ENCODE measurements at regions not wholly inside any gene's neighbourhood (a gene's known extent, or its start where the extent isn't known, plus 50 kb on each side); places are given as distances from the start of the nearest gene placed in this dataset.

DNA sequence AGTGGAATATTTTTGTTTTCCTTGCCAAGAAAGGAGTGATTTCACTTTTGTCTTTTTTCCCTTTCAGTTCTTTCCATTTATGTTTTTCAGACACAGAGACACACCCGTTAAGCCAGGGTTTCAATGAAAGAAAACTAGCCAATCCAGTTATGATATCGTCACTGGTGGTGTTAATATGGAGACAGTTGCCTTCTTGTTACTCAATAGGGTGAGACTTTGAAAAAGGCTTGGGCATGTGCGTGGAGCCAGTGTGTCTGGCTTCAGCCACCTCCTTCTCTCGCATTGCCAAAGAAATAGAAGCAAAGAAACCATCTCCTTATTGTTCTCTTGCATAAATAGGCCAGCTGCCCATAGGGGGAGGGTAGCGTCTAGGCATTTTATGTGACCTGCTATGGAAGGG is 84.1 kb upstream of the DLX6 start:
- H3K36me3 ChIP-seq (replicated peaks in 1 of 2; ENCODE audit: control insufficient read depth in 1 of 2, insufficient read depth in 2 of 2, low read length in 2 of 2): no peaks in the 10 kb centered on the region
- TF ChIP-seq ZNF670 (CRISPR knock-in tag; IDR thresholded peaks at IDR 0.05; ENCODE audit: borderline replicate concordance) (no peak), JUND (CRISPR knock-in tag; IDR thresholded peaks at IDR 0.05) (no peak), ZBTB7B (CRISPR knock-in tag; IDR thresholded peaks at IDR 0.05) (no peak), RFXANK (CRISPR knock-in tag; IDR thresholded peaks at IDR 0.05) (no peak), PAF1 (CRISPR knock-in tag; IDR thresholded peaks at IDR 0.05) (no peak), ISX (CRISPR knock-in tag; conservative IDR thresholded peaks at IDR 0.05) (no peak), ZNF296 (CRISPR knock-in tag; conservative IDR thresholded peaks at IDR 0.05) (no peak), SIN3B (IDR thresholded peaks at IDR 0.05; ENCODE audit: low read length) (no peak)
- TF ChIP-seq, protein P1, sequence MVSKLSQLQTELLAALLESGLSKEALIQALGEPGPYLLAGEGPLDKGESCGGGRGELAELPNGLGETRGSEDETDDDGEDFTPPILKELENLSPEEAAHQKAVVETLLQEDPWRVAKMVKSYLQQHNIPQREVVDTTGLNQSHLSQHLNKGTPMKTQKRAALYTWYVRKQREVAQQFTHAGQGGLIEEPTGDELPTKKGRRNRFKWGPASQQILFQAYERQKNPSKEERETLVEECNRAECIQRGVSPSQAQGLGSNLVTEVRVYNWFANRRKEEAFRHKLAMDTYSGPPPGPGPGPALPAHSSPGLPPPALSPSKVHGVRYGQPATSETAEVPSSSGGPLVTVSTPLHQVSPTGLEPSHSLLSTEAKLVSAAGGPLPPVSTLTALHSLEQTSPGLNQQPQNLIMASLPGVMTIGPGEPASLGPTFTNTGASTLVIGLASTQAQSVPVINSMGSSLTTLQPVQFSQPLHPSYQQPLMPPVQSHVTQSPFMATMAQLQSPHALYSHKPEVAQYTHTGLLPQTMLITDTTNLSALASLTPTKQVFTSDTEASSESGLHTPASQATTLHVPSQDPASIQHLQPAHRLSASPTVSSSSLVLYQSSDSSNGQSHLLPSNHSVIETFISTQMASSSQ (IDR thresholded peaks at IDR 0.05; ENCODE audit: low read depth): no peak
- TF ChIP-seq, protein P1 (CRISPR knock-in tag; IDR thresholded peaks at IDR 0.05; ENCODE audit: borderline replicate concordance): no peak
- TF ChIP-seq, protein P2, sequence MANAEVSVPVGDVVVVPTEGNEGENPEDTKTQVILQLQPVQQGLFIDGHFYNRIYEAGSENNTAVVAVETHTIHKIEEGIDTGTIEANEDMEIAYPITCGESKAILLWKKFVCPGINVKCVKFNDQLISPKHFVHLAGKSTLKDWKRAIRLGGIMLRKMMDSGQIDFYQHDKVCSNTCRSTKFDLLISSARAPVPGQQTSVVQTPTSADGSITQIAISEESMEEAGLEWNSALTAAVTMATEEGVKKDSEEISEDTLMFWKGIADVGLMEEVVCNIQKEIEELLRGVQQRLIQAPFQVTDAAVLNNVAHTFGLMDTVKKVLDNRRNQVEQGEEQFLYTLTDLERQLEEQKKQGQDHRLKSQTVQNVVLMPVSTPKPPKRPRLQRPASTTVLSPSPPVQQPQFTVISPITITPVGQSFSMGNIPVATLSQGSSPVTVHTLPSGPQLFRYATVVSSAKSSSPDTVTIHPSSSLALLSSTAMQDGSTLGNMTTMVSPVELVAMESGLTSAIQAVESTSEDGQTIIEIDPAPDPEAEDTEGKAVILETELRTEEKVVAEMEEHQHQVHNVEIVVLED (CRISPR knock-in tag; IDR thresholded peaks at IDR 0.05; ENCODE audit: borderline replicate concordance): no peak
- TF ChIP-seq, protein P3, sequence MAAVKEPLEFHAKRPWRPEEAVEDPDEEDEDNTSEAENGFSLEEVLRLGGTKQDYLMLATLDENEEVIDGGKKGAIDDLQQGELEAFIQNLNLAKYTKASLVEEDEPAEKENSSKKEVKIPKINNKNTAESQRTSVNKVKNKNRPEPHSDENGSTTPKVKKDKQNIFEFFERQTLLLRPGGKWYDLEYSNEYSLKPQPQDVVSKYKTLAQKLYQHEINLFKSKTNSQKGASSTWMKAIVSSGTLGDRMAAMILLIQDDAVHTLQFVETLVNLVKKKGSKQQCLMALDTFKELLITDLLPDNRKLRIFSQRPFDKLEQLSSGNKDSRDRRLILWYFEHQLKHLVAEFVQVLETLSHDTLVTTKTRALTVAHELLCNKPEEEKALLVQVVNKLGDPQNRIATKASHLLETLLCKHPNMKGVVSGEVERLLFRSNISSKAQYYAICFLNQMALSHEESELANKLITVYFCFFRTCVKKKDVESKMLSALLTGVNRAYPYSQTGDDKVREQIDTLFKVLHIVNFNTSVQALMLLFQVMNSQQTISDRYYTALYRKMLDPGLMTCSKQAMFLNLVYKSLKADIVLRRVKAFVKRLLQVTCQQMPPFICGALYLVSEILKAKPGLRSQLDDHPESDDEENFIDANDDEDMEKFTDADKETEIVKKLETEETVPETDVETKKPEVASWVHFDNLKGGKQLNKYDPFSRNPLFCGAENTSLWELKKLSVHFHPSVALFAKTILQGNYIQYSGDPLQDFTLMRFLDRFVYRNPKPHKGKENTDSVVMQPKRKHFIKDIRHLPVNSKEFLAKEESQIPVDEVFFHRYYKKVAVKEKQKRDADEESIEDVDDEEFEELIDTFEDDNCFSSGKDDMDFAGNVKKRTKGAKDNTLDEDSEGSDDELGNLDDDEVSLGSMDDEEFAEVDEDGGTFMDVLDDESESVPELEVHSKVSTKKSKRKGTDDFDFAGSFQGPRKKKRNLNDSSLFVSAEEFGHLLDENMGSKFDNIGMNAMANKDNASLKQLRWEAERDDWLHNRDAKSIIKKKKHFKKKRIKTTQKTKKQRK (IDR thresholded peaks at IDR 0.05; ENCODE audit: low read length): no peak
- intact Hi-C loops (cut with micrococcal nuclease; ENCODE audit: unreplicated experiment): no loop called here

More for the DNA sequence above, 84.1 kb upstream of the DLX6 start:
- Histone ChIP-seq H3K27ac (ENCODE audit: extremely low read length, insufficient read depth, low read length) (no peak overlapping the region), H3K27me3 (ENCODE audit: control insufficient read depth in 1 of 2, insufficient read depth in 2 of 2, low read length in 2 of 2) (no peaks in the 10 kb centered on the region), H3K9me3 (ENCODE audit: low read length) (no peaks in the 10 kb centered on the region), H3K4me2 (ENCODE audit: low read depth, low read length) (no peak overlapping the region), H4K20me1 (ENCODE audit: insufficient read depth, low read length) (no peaks in the 10 kb centered on the region), H3K4me3 (replicated peaks in 1 of 3; ENCODE audit: insufficient read depth in 1 of 3, low read depth in 2 of 3, low read length in 3 of 3) (no peak overlapping the region), H3K79me2 (ENCODE audit: insufficient read depth, low read length) (no peaks in the 10 kb centered on the region), H3K9ac (ENCODE audit: insufficient read depth, low read depth, low read length) (no peak overlapping the region), H2AFZ (ENCODE audit: low read length) (no peak overlapping the region), H3K4me1 (ENCODE audit: insufficient read depth, low read length) (no peaks in the 10 kb centered on the region)
- 41% methylated on average over 5 of the region's 5 CpGs for WGBS (ENCODE audit: low lambda C conversion rate)
- in situ Hi-C loops (cut with HindIII; ENCODE audit: extremely low pct_ligation_motif_present, low pct_unique_long_range_greater_than_20kb): no loop called here
- DNase-seq (ENCODE audit: low spot score) (no peak), ATAC-seq (no peak), FAIRE-seq (no peak)
- POLR2A ChIA-PET: no interaction called here
- CTCF ChIA-PET (ENCODE audit: low intra/inter-chr PET ratio, low total read pairs): no interaction called here
- BruUV-seq (replicated peaks): no TSS peak
